Vagina (tissue), 2 donors: ENCODE measurements at regions not wholly inside any gene's neighbourhood (a gene's known extent, or its start where the extent isn't known, plus 50 kb on each side); places are given as distances from the start of the nearest gene placed in this dataset.

Experiments
- CTCF ChIP-seq, 3 experiments: fragments of 450-650 bp in 2 of 3; fragments of 200-600 bp in 1 of 3; sonication (generic) in 1 of 3; IDR thresholded peaks; one replicate each; pipeline ENCODE4 v1.5.1; 2017 to 2019; ENCODE audit warnings: antibody characterized with exemption in 3 of 3, mild to moderate bottlenecking in 2 of 3, moderate library complexity in 2 of 3
- POLR2A ChIP-seq, 2 donors: fragments of 450-650 bp; IDR thresholded peaks; one replicate each; pipeline ENCODE4 v1.6.1; 2017; ENCODE audit warnings: antibody characterized with exemption in 2 of 2, mild to moderate bottlenecking in 2 of 2, moderate library complexity in 2 of 2

GRCh38 chr4:138706201-138706600, 309.4 kb upstream of the NOCT start:
- TF ChIP-seq CTCF (IDR thresholded peaks at IDR 0.05) (no peak), POLR2A (IDR thresholded peaks at IDR 0.05) (no peak)
